ENCODE measurements at regions not wholly inside any gene's neighbourhood (a gene's known extent, or its start where the extent isn't known, plus 50 kb on each side); places are given as distances from the start of the nearest gene placed in this dataset.
"Not testable (repeated sequence)": the region's sequence is repeated elsewhere in the genome, so short reads cannot be mapped to it uniquely, and the experiment has no call there.

DNA sequence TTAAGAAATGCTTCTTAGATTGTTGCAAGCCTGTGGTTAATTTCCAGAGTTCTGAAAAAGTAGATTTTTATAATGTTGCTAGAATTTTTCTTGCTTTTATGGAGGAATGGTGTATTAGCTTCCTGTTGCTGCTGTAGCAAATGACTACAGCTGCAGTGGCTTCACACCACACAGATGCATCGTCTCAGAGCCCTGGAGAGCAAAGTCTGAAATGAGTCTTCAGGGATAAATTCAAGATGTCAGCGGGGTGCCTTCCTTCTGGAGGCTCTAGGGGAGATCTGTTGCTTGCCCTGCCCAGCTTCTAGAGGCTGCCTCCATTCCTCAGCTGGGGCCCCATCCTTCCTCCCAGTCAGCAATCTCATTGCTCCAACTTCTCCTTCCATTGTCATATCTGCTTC lies 187.8 kb downstream of the ZNF516 start:
- DNase-seq = no peak

DNA sequence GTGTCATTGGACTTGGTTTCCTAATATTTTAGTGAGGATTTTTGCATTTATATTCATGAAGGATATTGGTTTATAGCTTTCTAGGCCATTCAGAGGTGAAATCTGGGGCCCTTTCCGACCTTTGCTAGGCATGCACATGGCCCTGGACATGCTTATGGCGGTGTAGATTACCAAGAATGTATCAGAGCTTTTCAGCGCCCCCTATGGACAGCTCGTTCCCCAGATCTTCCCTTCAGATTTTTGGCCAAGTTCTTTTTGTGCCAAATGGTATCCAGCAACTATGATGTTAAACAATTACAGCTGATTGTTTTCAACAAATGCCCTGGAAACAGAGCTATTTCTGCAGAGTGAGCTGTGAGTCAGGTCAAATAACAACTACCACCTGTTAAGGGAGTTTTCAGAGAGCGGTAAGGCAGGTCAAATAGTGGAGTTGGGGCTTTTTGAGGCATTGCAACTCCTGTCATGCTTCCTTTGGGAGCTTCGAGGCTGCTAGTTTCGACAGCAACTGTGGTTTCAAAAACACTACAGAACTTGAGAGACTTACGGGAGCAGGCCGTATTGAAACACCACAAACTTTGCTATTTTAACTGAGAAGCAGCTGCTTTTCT lies 188.3 kb downstream of the ZNF516 start:
- DNase-seq = no peak

DNA sequence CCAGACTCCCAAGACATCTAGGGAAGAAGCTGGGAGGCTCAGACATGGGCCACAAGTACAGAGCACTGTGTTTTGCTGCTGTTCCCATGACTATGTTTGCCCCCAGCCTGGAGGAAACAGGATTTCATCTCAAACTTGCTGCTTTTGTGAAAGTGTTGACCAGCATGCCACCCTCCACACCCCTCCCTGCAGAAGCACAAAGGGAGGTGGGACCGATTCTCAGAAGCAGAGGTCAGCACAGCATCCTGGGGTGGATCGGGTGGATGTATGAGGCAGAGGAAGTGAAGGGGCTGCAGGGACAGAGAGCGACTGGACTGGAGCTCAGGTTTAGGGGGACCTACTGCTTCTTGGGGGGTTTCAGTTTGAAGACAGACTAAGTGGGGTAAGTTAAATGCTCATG lies 209.2 kb downstream of the ZNF516 start:
- DNase-seq = no peak

- no peak for DNase-seq
Observed at GRCh38 chr18:76281565-76281964, 213.5 kb downstream of the ZNF516 start.

DNA sequence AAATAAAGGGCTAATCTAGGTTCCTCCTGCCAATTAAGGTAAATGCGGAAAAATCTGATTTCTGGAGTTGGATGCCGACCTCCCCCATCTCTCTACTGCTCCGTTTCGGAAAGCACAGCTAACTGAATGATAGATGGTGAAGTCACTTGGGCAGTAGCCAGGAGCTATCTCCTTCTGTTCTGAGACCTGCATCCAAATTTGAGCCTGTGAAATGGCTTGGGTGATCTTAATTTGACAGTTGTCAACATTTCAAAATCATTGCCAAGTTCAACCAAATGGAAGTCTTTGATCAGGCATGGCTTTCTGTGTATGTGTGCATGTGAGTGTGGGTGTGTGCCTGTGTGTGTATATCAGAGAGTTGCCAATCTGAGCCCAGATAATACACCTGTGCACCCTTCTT lies 217.2 kb downstream of the ZNF516 start:
- no peak for DNase-seq

- DNase-seq = no peak
Observed at GRCh38 chr18:76275727-76276313, 219.2 kb downstream of the ZNF516 start.

- DNase-seq = no peak
Observed at GRCh38 chr18:76274468-76275289, 220.4 kb downstream of the ZNF516 start.

GRCh38 chr18:76273956-76274355 lies 221.1 kb downstream of the ZNF516 start:
- no peak for DNase-seq

GRCh38 chr18:76273036-76273545 lies 222.0 kb downstream of the ZNF516 start:
- DNase-seq = no peak

DNA sequence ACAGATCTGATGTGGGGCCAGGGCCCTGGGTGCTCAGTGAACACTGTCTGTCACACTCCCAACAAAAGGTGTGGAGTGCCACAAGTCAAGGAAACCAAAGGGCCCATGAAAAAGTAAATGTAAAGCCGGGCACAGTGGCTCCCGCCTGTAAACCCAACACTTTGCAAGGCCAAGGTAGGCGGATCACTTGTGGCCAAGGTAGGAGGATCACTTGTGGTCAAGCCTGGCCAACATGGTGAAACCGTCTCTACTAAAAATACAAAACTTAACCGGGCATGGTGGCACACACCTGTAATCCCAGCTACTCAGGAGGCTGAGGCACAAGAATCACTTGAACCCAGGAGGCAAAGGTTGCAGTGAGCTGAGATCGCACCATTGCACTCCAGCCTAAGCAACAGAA lies 227.6 kb downstream of the ZNF516 start:
- not testable (repeated sequence) for DNase-seq

DNA sequence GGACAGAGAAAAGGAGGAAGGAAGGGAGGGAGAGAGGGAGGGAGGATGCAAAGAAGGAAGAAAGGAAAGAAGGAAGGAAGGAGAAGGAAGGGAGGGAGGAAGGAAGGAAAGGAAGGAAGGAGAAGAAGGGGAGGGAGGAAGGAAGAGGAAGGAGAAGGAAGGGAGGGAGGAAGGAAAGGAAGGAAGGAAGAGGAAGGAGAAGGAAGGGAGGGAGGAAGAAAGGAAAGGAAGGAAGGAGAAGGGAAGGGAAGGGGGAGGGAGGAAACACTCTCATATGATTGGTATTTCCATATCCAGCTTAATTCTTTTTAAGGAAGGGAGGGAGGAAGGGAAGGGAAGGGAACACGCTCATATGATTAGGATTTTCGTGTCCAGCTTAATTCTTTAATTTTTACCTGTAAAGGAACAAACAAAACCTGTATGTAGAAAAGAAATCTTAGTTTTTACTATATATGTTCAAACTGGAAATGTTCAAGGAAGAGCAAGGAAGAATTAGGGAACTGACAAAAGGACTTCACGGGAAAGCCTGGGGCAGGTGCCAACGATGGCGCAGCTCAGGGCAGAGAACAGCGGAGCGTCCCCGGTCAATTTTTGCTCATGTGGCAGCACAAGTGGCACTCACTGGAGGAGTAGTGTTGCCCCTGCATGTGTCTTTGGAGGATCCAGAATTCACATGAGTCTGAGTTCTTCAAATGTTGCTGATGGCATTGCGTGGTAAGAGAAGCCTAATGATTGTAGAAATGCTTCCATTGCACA lies 228.6 kb downstream of the ZNF516 start:
- no peak for DNase-seq

- DNase-seq = no peak
Observed at GRCh38 chr18:76265497-76266235, 229.4 kb downstream of the ZNF516 start.

- no peak for DNase-seq
Observed at GRCh38 chr18:76264876-76265250, 230.2 kb downstream of the ZNF516 start.

GRCh38 chr18:76264198-76264875 lies 230.7 kb downstream of the ZNF516 start:
- DNase-seq = no peak

DNA sequence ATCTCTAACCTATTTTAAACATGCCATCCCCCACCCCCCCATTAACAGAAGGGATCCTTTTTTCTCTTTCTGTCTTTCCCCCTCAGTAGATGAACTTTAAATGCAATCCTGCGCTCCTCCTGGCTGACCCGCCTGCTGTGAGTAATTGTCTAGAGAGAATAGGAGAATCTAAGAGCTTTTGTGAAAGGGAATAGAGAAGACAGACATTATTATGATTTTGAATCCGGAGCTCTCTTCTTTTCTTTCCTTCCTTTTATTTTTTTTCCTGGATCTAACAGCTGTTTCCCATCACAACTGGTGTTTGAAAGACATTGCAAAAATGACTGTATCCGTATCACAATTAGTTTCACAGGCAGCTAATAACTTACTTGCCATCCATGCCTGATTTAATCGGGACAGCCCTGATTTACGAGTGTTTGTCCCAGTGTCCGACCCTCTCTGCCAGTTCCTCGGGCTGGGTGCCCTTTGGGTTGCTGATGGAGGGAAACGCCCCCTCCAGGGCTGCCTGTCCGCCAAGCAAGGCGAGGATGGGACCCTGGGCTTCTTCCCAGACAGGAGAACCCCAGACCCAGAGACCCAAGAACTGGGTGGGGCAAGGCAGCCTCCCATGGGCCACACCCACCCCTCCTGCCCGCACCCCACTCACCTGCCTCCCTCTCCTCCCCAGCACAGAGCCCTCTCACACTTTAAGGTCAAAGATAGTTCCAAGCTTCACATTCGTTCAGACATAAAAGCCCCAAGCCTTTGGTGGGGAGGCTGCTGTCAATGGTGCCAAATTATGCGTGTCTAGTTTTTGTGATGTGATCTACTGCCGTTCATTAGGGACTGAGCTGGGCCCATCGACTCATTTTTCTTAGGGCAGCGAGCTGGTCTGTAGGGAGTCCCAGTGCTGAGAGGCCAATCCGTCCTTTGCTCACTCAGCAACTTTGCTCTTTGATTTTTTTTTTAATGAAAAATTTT lies 231.7 kb downstream of the ZNF516 start:
- DNase-seq = no peak

- DNase-seq = no peak
Observed at GRCh38 chr18:76260941-76261472, 234.0 kb downstream of the ZNF516 start.

- no peak for DNase-seq
Observed at GRCh38 chr18:76259711-76260110, 235.3 kb downstream of the ZNF516 start.

DNA sequence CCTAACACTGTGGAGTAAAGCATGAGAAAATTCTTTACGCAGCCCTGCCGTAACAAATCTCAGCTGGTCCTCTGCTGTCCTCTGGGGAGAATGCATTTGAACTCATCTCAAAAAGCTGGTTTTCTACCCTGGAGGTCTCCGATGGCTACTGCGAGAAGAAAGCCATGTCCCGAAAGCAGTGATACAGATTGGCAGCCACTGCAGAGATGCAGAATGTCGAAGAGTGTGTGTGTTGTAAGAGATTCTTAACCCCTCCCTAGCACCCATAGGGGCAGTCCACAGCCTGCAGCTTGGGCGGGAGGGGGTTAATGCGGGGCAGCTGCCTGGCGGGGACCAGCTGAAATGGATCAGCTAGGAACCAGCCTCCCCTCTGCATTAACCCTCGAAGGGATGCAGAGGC lies 235.9 kb downstream of the ZNF516 start:
- no peak for DNase-seq

- no peak for DNase-seq
Observed at GRCh38 chr18:76258209-76258608, 236.8 kb downstream of the ZNF516 start.

- DNase-seq = no peak
Observed at GRCh38 chr18:76255070-76255683, 239.9 kb downstream of the ZNF516 start.

Measured in CD4-positive, alpha-beta T cell treated with Interleukin-4 for 4 hours (primary cell).